Stimulated activated CD4-positive, alpha-beta T cell treated with anti-CD3 and anti-CD28 coated beads, TNF-alpha, amount 100 ng/mL, for 1 hour (primary cell): ENCODE measurements at regions not wholly inside any gene's neighbourhood (a gene's known extent, or its start where the extent isn't known, plus 50 kb on each side); places are given as distances from the start of the nearest gene placed in this dataset.

ENCODE experiments used
- DNase-seq, 3 donors: peaks; one replicate each; pipeline ENCODE4 v3.0.0-alpha.2; 2020; ENCODE audit warnings: low read depth in 3 of 3, low spot score in 1 of 3

DNA sequence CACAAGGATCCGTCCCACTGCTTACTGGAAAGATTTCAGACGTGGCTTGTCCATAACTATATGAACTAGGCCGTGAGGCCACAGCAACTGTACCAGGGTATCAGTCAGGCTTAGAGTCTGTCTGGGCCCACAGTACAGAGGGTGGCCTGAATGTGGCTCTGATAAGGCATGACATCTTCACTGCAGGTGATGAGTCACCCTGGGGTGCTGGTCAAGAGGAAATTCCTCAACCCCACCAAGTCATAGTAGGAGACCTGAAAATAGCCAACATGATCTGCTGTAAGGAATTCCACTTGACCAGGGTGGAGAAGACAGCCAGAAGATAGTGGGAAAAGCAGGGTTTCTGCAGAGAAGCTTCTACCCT lies 107.7 kb downstream of the INHBB start:
- no peak for DNase-seq

DNA sequence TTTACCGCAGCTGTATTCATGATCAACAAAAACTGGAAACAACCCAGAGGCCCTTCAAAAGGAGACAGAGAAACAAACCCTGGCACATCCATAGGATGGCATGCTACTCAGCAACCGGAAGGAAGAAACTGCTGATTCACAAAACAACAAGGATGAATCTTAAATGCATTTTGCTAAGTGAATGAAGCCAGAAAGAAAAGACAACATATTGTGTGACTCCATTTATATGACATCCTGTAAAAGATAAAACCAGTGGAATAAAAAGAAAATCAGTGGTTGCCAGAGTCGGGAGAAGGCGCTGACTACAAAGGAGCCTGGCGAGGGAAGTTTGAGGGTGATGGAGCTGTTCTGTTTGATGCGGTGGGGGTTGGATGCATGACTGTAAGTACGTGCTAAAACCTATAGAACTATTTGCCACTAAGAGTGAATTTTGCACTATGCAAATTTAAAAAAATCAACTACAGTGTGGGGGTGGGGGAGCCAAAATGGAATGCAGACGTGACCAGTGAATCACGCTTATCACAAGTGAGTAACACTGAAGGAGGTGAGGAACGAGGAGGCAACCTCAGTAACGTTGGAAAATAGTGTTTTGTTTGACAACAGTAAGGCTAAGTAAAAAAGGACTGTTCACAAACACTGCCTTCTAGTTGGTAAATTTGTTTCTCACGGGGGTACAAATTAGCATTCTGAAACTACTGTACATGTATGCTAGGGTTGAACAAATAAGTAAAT lies 108.9 kb downstream of the INHBB start:
- no peak for DNase-seq

DNA sequence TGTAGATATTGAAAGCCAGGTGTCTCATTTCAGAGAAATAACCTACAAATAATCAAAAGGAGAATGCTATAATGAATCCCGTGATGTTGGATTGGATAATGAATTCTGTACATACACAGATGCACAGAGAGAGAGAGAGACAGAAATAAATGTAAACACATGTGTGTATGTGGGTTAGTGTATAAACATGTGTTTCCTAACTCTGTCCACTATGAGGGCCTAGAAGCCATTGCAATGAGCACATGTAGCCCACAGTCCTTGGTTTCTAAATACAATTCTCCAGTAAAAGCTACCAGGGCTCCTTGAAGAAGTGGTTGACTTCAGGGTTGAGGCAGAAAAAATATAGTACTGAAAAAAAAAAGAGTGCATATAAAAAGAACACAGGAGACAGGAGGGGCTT lies 109.5 kb downstream of the INHBB start:
- DNase-seq = no peak

DNA sequence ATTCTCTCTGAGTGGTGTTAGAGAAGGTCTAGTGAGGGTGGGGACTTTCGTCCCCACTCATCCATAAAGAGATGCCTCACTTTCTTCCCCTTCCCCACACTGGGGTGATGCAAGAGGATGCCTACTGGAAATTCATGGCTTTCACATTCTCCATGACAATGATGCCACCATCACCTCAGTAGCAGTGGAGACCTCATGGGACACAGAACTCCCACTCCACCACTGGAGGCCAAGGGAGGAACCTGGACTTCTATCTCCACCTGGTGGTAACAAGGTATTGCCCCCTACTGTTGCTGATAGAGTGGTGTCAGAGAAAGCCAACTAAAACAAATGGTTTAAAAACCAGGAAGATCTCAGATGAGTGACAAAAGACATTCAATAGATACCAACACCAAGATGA lies 110.9 kb downstream of the INHBB start:
- DNase-seq = no peak

DNA sequence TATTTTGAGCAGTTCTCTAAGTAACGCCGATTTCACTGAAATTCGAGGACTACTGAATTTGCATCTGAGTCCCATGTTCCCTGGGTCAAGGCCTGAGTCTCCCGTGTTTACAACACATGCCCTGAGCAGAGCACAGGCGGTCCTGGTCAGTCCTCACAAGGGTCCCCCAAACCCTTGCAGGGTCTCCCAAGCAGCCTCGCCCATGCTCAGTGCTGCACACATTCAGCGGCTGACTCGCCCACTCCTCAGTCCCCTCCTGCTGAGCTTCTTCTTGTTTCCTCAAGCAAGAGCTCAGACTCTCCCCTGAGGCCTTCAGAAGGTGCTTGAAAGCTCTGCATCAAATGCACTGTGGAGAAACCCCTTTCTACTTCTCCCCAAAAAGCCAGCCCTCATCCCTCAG lies 114.6 kb downstream of the INHBB start:
- DNase-seq = no peak

DNA sequence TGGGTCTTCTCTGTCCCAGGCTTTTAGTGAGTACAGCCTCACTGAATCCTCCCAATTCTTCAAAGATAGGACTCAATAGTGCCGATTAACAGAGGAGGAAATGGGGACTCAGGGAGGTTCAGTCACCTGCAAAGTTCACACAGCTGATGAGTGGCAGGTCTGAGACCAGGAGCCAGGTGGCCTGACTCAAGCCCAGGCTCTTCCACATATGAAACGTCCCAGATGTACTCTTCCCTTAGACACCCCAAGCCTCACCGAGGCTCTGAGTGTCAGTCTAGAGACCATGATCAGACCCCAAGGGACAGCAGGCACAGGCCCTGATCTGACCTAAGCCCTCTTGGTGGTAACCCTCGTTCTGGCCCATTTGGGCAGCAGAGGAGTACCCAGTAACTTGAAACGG lies 115.2 kb downstream of the INHBB start:
- DNase-seq = no peak

DNA sequence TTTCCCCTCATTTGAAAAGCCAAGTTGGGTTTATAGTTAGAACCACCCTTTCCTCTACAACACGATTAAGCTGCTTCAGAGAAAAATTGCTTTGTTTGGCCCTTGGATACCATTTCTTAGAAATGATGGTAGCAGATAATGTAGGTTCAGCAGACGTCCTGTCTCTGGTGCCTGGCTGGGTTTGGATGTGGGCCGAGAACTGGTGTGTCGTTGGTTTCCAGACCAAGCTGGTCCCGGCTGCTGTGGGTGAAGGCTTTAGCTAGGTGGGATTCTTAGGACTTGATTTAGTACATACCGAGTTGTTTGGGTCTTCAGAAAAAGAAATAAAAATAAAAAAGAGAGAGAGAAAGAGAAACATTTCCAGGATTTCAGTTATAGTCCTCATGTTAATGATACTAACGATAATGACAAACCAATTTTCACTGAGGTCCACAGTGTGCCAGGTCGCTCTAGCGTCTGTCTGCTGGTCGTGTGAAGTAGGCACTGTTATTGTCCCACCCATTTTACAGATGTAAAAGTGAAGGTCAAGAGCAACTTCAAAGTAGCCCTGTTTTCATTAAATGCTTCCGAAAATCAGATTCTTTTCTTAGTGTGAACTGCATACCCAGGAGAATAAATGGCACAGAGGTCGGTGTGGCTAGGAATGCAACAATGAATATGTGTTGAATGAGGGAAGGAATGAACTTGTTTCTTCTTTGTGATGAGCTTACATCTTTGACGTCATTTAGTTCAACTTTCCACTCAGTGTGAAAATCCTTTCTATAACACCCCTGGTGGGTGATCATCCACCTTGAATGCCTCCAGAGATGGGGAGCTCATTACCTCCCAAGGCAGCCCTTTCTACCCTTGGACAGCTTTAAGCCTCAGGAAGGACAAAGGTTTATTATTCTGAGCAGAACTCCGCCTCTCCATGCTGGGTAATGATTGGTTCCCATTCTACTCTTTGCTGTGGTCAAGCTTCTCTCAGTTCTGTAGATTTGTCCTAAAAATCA lies 115.9 kb downstream of the INHBB start:
- no peak for DNase-seq

DNA sequence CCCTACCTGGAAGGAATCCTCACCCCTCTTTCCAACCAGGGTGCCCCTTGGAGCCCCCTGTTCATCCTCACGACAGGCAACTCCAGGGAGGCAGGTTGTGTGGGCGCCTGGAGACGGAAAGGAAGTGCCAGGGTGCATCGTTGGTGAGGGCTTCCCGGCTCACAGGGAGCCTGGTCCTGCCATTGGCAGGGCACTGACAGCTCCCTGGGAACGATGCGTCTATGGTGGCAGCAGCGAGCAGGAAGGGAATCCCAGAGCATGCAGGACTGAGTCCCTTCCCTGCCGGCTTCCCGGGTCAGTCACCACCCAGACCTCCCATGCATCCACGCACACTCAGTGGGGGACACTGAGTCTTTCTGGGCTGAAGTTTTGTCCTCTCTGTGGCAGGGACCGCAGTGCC lies 117.6 kb downstream of the INHBB start:
- DNase-seq = no peak

DNA sequence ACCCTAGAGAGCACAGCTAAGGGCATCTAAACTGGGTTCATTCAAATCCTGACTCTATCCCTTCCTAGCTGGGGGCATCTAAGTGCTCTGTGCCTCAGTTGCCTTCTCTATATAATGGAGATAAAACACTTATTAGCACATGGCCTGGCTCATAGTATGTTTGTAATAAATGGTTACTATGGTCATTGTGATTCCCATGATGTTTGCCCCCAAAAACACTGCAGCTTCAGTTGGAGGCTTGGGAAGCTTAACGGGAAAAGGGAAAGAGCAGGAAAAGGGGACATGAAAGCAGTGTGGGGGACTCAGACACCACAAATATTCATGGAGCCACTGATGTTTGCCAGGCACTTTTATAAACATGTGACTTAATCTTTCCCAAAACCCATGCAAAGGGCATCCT lies 118.1 kb downstream of the INHBB start:
- no peak for DNase-seq

DNA sequence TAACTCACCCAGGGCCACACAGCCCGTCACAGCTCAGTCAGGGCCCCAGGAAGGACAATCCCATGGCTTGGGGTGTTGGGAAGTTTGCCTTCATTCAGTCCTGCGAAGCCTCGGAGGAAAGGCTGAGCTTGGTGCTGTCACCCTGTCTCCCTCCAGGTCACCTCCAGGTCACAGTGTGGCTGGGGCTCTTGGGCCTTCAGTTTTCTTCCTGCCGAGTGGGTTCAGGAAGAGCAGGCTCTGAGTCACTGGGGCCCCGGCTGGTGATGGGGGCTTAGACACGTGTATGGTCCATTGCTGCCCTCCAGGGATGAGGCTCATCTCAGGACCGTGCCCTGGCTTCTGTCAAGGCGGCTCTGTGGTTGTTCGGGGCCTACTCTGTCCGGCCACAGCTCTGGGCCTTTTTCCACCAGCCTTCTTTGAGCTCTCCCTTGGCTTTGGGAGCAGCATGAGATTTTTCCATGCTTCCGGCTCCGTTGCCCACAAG lies 118.6 kb downstream of the INHBB start:
- DNase-seq = no peak

DNA sequence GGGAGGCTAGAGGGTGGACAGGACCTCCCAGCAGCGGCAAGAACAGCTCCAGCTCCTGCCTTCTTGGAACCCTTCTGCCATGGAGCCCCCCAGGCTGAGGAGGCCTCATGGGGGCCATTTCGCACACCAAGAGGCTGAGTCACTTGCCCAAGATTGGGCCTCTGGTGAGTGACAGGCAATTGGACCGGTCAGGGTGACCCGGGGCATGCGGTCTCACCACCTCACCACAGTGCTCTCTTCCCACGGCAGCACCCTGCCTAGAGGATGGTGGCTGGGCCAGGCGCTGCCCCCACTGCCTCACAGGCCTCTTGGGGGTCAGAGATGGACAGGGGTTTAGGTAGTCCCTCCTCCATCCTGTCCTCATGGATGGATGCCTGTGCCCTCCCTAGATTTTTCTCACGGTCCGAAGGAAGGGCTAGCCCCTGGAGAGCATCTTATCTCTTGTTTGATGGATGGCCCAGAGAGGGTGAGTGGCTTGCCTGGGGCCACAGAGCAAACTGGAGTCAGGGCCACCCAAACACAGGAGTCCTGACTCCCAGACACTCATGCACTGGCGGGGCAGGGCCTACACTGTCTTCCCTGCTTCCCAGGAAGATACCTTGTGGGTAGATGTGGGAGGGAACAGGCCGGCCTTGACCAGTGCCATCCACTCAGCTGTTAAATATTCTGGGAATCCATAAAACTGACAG lies 119.2 kb downstream of the INHBB start:
- DNase-seq = no peak

DNA sequence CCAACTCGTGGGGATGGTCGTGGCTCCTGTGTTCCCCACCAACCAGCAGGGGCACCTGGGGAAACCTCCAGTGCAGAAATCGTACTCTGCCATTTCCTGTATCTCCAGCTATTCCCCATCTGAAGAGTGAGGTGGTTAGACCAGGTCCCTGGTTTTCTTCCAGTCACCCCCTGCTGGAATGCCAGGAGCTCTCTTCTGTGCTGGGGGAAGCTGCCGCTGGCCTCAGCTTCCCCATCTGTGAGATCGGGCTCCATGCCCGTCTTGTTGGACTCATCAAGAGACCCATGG lies 119.7 kb downstream of the INHBB start:
- DNase-seq = no peak

DNA sequence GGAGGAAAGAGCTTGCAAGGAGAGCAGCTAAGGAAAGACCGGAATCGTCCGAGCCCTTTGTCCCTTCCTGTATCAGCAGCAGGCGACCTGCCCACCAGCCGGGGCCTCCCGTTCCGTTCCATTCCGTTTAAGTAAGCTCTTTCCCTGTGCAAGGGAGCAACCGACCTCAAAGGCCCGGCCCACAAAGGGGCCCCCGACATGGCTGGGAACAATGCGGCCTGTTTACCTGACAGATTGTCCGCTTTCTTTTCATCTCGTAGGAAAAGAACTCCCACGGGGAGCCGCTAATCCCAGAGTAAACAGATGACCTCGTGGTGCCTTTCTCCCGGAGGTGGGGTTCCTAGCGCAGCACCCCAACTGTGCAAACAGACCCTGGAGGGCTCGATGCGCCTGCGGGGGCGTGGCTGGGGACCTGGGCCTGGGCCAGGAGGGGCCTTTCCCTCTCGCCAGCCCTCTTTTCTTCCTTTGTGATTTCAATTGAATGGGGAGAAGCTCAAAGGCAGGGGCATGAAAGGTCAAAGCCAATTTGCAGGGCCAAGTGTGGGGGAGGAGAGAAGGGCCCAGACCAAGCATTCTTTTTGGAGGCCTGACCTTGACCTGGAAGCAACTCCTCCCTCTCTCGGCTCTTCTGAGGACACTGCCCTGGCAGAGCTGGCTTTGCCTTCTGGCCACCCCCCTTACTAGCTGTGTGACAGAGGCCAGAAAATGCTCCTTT lies 120.2 kb downstream of the INHBB start:
- no peak for DNase-seq

DNA sequence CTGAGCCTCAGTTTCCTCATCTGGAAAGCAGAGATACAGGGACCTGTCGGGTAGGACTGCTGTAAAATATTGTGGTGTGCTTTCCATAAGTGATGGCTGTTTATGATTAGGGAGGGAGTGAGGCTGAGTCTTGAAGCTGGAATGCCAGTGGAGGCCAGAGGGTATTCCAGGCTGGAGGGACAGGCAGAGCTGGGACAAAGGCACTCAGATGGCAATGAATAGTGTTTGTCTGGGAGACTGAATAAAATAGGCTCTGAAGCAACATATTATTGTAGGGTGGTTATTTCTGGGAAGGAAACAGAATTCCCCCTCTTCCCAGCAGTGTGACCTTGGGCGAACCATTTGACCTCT lies 120.7 kb downstream of the INHBB start:
- DNase-seq = no peak

DNA sequence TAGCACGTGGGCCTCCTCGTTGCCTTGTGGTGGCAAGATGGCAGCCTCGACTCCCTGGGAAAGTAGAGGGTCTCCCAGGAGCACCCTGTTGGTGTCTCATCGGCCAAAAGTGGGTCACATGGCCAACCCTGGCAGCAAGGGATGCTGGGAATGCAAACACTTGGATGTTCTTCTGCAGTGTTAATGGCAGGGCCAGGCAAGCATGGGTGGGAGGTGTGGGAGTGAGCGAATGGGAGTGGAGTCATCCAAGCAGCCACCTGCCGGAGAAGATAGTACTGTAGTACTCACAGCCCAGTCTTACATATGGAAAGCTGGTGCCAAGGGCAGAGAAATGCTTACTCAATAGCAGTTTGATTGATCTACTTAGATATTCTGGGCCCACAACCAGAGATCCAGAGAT lies 122.2 kb downstream of the INHBB start:
- DNase-seq = no peak

DNA sequence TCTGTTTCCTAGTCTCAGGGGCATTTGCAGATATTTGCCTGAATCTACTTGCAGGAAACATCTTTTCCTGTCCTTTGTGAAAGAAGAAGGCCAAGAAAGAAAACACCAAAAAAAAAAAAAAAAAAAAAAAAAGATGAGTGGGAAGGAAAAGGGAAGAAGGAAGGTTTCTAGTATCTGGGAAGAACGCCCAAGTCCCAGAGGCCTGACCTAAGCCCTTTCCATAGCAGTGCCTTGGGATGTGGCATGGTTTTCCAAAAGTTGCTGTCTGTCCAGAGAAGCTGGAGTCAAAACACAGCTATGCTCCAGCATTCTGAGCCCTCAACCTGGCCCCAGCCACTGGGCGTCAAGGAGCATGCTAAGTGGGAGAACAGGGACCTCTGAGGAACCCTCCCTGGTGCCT lies 123.5 kb downstream of the INHBB start:
- no peak for DNase-seq

DNA sequence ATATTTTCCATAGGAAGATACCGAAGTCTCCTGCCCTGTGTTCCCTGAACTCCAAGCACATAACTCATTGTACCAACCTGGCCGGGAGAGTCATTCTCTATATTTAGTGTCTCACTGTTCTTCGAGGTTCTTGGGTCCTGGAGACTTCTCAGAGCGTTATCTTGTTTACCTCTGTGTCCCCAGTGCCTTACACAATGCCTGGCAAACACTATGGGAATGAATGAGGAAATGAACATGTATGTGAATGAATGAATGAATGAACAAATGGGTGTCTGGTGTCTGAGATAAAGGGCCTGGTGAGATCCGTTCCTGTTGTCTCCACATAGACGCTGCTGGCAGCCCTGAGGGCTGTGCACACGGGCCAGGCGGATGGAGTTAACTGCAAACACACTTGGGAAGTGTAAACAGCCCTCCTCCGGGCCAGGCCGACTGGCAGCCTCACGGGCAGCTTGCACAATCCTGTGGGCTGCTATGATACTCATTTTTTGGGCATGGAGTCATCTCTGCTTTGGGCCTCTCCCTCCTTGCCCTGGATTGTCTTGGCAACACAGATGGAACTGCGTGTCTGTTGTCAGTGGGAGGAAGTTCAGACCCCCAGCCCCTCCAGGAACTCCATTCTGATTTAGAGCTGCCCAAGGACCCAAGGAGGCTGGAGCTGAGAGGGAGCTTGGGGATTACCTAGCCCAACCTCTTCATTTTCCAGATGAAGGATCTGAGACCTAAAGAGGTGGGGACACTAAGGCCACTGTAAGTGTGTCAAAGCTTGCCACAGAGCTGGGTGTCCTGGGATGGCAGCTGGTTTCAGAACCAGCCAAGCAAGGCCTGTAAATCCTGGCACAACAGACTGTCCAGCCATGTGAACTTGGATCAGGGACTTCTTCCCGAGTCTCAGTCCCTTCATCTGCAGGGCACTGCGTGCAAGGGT lies 124.4 kb downstream of the INHBB start:
- no peak for DNase-seq

DNA sequence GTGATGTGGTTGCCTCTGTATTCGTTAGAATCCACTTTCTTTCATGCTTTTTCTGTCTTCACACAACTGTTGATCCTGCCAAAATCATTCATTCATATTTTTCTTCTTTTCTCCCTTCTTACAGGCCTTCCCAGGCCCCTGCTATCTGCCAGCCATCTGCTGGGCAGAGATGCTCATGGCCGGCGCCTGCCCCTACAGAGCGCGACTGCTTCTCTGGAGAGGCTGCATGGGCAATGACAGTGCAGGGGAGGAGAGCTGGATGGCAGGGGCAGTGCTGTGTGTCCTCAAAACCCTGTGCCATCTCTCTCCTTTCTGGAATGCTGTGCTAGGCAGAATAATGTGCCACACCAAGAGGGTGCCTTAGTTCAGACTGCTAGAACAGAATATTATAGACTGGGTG lies 125.2 kb downstream of the INHBB start:
- no peak for DNase-seq

DNA sequence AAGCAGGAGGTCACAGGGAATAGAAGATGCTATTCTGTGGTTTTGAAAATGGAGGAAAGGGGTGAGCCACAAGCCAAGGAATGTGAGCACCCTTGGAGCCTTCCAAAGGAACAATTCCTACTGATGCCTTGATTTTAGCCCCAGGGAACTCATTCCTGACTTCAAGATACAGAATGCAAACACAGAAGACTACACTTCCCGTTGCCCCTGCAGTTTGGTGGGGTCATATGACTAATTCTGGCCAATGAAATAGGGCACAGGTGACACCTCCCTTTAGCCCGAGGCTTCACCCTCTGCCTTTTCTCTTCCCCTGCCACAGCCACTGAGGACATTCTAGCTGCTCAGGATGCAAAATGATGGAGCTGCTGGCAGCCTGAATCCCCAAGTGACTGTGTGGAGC lies 126.1 kb downstream of the INHBB start:
- no peak for DNase-seq

DNA sequence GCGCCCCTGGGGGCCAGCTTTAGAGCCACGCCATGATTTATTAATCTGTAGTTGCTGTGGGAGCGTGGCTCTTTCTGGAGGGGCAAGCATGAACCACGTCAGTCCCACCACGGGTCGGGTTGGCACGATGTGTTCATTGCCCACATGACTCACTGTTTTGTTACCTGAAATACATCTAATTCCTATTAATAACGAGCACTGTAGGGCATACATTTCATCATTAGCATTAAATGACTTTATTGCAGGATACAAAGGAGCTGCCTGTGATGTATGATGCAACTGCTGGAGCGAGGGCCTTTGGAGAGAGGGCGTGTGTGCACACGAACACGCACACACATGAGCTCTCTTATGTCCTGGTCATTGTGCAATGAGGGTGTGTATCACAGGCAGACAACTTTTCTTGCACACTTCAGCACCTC lies 127.0 kb downstream of the INHBB start:
- DNase-seq = no peak
